HG03139 (cell line): ENCODE measurements at regions not wholly inside any gene's neighbourhood (a gene's known extent, or its start where the extent isn't known, plus 50 kb on each side); places are given as distances from the start of the nearest gene placed in this dataset.
"Not testable (repeated sequence)": the region's sequence is repeated elsewhere in the genome, so short reads cannot be mapped to it uniquely, and the experiment has no call there.

ENCODE experiments used
- ATAC-seq: cut with Tn5 transposase; IDR thresholded peaks from one replicate; pipeline ENCODE4 v1.9.1; 2021; ENCODE audit not compliant: unreplicated experiment

DNA sequence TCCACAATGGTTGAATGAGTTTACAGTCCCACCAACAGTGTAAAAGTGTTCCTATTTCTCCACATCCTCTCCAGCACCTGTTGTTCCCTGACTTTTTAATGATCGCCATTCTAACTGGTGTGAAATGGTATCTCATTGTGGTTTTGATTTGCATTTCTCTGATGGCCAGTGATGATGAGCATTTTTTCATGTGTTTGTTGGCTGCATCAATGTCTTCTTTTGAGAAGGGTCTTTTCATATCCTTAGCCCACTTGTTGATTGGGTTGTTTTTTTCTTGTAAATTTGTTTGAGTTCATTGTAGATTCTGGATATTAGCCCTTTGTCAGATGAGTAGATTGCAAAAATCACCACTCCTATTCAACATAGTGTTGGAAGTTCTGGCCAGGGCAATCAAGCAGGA is 287.6 kb upstream of the RASGRP1 start:
- not testable (repeated sequence) for ATAC-seq

DNA sequence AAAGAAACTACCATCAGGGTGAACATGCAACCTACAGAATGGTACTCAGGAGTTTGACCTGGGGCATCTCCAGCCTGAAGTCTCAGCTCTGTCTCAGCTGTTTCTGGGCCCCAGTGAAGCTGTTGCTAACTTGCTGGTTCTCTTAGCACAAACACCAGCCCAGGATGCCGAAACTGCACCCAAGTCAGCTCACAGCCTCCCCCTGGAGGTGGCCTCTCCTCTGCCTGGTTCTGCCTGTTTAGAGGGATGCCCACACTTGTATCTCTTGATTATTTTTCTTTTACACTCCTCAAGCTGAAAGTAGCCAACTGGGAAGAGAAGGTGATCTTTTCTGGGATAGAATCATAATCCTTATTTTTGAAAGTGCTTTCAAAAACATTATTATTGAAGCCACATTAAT is 289.0 kb upstream of the RASGRP1 start:
- ATAC-seq = no peak

DNA sequence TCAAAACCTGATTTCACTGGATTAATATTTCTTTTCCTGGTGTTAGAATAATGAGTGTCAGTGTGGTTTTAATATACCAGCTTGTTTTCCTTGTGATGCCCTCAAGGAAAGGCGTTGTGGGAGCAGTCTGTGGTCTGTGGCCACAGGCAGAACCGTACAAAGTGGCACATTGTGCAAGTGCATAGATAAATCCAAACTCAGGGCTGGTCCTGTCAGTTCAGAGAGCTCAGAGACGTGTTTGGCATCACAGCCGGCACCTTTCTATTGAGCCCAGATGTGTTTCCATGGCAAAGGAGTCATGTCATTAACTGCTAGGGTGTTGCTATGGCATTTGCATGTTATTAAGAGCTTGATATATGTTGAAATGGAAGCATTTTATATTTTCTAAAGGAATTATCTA is 289.9 kb upstream of the RASGRP1 start:
- ATAC-seq = no peak

DNA sequence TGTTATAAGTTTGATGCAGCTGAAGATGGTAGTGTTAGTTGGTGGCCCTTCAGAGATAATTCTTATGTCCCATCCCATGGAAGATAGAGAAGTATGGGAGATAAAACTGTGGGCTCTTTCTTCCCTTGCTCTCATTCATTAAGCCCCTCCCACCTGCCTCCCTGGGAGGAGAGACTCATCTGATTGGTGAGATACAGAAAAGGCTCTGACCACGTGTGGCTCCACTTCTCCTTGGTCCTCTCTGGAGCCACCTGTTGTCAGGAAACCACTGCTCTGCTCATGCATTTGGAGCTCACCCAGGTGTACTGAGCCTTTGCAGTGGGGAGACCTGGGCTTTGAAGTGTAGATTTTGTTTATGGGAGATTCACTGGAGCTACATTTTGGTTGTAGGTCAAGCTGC is 293.2 kb upstream of the RASGRP1 start:
- no peak for ATAC-seq

DNA sequence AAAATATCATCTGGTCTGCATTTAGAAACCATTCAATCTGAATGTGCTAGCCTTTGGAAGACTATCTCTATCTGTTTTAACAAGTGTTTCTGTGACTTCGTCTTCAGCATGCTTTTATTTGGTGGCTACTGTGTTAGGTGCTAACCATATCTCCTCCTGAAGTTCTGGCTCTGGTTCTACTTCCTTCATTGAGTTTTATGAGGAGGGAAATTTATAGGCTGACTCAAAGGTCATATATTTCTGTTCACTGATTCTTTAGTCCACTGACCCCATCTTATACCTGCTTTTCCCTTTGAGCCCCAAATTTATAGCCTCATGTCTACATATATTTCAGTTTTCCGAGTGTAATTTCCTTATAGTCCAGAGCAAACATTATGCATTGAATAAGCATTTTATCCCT is 295.0 kb upstream of the RASGRP1 start:
- no peak for ATAC-seq

DNA sequence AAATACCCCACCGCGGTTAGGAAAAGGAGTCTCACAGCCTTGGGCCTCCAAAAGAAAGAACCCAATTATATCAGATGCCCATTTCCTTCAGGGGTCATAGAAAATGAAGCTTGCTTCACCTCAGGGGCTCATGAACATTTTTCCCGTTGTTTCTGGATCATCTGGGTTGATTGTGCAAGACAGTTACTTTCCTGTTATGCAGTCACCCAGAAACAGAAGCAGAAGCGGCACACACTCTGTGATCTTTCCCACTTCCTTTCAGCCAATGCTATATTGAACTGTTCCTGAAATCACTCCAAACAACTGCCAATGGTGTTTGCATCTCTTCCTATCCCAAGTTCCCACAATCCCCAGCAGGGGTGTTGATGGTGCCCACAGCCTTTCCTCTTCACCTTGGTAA is 295.6 kb upstream of the RASGRP1 start:
- ATAC-seq = no peak

DNA sequence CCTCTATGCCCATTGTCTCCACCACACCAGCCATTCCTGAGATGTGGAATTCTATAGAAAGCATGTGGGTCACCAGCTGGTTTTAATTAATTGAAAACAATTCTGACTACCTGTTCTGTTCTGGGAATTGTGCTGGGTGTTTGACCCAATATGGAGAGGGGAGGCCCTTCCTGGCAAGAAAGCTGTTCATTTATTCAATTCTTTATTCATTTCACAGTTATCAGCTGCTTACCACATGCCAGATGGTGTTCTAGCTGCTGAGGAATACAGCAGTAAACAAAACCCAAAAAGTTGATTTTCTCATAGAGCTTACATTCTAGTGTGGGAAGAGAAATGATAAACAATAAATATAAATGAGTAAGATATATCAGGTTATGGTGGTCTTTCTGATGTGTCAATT is 296.1 kb upstream of the RASGRP1 start:
- ATAC-seq = no peak

DNA sequence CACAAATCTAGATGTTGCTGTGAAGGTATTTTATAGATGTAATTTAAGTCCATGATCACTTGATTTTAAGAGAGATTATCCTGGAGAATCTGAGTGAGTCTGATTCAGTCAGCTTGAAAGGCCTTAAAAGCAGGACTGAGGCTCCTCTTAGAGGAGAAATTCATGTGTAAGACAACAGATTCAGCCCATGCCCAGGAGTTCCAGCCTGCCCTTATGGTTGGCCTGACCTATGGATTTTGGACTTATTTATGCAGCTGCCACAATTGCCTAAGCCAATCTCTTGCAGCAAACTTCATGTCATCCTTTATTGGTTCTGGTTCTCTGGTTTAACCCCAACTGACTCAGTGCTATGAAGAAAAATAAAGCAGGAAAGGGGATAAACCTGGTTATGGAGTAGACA is 296.5 kb upstream of the RASGRP1 start:
- ATAC-seq = no peak

DNA sequence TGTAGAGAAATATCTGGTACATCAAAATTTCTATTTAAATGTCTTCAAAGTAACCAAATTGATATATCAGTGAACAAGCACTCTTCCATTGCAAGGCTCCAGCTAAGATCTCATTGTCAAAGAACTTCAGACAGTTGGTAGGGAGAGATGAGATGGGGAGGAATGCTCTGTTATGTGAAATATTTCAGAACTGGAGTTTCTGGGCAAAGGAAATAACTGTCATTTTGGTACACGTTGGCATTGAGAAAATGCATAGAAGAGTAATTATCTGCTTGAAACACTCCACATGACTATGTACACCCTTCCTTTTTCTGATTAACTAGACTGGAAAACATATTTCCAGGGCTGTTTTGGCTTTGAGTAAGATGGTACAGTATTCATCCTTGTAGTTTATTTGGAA is 297.5 kb upstream of the RASGRP1 start:
- ATAC-seq = no peak

DNA sequence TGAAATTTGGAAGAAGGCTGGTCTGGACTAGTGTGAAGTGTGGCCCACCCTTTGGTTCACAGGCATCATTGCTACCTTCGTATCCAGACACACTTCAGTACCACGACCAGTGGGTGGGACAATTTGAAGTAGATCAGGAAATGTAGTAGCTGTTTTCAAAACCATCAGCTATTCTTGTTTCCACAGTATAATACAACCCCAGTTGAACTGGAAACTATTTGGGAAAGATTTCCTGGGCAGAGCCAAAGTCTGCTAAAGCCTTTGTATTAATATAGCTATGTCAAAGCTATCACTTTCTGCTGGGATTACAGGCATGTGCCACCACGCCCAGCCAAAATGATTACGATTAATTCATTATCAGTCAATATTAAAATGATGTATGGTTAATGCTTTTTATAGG is 298.8 kb upstream of the RASGRP1 start:
- no peak for ATAC-seq

DNA sequence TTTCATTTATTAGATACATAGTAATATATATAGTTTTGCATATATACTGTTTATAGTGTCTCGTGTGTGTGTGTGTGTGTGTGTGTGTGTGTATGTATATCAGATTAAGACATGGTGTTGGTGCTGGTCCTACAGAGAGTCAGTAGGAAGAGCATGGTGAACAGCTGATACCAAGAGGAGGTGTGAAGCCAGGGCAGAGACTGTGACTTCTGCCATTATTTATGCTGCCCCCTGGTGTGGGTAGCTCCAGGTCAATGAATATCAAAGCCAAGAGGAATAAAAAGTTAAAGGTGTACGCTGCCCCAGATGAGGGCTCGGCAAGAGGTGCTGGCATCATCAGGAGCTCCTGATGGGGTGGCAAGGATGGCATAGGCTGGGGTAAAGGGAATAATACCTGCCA is 299.5 kb upstream of the RASGRP1 start:
- ATAC-seq = no peak

DNA sequence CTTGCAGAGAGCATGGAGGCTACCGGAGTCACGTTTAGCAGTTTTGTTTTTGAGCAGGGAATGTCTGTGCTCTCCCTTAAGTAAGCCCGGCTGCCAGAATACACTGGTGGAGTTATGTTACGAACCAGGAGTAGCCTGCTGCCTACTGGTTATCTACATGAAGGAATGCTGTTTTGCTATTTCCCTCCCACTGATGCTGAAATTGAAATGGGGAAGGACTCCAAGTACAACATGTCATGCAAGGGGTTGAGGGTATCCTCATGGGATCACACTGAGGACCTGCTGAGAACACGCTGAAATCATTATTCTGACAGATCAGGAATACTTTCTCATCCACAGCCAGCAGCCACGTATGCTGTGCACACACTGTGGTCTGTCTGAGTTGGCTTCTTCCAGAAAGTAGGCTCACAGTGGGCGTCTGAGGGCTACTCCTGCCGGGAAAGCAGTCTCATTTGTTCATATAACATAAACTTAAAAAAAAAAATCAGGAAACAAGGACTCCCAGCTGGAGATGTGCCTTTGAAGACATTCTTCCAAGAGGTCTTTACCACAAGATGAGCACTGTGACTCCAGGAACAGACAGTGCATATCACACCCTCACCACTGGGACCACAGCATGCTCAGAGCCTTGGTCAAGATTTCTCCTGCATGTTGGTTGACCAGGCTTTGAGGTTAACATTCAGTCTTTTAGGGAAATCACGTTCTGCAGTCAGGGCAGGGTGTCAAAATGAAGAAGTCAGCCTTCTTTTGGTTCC is 300.4 kb upstream of the RASGRP1 start:
- no peak for ATAC-seq

DNA sequence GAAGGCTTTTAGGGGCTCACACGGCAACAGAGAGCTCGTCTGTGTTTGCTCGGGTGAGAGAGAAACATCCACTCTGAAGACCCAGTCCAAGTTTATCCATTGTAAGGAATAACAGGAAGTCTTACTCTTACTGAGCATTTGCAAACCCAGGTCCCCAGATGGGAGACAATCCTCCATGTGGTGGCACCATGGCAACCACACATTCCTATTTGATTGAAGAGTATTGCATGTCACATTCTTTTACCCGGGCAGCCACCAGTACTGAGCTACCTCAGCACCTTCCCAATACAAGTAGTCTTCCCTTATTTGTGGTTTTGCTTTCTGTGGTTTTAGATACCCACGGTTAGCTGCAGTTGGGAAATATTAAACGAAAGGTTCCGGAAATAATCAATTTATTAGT is 302.9 kb upstream of the RASGRP1 start:
- ATAC-seq = no peak

DNA sequence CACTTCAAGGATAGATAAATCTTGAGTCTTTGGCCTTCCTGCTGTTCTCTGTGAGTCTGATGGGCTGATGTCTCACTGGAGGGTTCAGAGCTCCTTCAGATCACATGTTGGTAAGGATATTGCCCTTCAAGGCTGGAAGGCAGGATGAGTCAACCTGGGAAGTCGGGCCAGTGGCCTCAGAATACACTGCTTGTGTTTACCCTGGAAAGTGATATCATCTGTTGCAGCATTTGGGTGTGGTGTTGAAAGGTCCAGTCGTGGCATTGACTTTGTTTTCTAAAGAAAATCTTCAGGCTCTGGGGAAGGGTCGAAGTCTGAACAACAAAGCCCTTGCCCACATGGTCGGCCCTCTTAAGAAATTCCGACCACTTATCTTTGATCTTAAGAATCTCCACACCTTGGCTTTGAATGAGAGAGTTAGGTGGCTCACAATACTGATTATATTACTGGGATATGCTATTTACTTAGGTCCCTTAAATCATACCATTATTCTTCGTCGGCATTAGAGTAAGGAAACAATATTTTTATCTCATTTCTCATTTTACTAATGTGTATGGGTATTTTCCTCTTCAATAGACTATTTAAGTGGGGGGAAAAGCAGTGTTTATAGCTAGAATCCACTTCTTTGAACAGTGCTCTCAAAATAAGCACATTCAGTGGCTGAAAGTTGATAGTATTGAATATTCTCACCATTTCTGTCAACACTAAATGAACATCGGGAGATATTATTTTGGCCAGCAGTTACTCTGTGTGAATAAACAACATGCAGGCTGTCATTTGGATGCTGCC is 303.9 kb upstream of the RASGRP1 start:
- no peak for ATAC-seq

DNA sequence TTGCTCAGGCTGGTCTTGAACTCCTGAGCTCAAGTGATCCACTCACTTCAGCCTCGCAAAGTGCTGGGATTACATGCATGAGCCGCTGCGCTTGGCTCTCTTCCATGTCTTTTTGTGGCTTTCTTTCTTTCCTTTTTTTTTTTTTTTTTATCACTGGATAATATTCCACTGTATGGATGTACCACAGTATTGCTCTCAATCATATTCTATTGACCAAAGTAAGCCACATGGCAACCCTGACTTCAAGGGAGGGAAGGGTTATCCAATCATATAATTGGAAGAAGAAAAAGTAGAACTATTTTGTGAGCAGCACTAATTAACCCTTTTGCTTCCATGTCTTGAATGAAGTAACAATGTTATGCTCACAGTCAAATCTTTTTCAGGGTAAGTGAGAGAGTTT is 307.0 kb upstream of the RASGRP1 start:
- ATAC-seq = no peak

DNA sequence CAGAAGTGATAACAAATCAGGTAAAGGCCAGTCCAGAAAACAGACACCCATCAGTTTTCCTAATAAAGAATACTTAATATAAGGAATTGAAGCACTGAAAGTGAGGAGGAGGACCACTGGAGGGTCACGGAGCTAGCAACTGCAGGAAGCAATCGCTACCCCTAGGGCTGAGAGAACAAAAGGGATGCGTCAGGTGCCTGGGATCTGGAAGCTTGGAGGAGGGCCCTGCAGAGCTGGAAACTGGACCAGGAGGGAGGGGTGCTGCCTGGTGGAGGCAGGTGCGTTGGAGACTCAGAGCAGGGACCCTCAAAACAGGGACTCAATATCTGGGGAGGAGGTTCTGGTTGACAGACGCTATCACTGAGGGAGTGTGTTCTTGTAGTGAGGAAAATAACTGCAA is 308.1 kb upstream of the RASGRP1 start:
- ATAC-seq = no peak

DNA sequence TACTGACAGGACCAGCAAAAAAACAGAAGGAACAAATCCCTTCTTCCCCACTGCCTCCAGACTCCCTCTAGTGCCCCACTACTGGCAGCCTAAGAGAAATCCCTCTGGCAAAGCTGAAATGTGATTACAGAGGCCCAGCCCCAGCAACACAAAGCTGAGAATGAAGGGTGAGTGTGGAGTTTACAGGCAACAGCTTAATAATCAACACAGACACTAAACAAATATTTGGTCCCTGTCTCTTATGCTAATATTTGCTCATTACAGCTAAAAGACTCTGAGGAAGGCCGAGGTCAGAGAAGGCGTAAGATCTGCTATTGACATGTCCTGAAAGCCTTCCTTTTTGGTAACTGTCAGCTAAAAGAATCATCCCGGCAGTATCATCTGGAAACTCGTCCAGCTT is 308.5 kb upstream of the RASGRP1 start:
- no peak for ATAC-seq

DNA sequence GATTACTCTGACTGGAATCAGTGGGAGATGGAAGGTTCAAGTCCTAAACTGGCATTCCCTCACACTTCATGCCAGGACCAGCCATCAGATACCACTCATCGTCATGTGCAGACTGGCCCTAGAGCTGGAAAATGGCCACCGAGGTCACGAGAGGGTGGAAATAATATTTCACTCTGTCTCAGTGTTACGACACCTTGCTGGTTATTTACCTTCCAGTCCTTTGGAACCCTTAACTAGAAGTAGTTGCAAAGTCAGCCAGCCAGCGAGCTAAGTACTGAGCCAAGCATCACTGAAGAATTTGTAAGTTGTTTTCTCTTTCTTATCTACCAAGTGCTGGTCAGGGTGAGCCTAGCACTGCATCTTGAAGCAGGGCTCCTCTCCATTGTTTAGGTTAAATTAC is 309.9 kb upstream of the RASGRP1 start:
- ATAC-seq = no peak

DNA sequence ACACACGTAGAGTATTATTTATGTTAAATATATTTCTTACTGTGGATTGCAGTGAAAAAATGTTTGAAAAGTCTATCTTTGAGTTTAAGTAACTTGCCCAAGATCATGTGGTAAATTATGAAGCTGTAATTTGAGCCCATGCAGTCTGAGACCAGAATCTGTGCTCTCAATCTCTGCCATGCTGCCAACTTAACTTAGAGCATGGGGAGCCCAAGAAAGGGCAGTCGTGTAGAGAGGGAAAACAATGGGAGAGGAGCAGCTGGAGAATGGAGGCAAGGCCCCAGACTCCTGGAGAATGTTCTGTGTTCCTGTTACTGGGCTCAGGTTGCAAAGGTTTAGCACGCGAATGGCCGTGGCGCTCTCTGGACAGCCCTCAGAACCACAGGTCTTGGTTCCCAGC is 311.6 kb upstream of the RASGRP1 start:
- no peak for ATAC-seq

DNA sequence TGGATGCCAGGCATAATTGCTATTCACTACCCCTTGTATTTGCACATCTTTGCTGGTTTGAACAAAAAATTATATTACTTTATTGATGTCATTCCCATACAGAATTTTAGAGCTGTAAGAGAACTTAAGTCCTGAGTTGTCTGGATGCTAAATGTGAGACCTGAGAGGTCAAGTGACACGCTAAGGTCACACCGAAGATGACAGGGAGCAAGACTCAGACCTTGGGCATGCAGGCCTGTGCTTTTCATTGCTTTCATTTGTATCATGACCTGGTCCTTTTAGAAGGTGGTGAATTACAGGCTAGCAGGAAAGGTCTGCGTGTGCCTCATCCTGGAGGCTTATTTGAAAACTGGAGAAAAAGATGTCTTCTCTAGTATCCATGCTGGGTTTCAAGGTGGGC is 312.0 kb upstream of the RASGRP1 start:
- no peak for ATAC-seq

DNA sequence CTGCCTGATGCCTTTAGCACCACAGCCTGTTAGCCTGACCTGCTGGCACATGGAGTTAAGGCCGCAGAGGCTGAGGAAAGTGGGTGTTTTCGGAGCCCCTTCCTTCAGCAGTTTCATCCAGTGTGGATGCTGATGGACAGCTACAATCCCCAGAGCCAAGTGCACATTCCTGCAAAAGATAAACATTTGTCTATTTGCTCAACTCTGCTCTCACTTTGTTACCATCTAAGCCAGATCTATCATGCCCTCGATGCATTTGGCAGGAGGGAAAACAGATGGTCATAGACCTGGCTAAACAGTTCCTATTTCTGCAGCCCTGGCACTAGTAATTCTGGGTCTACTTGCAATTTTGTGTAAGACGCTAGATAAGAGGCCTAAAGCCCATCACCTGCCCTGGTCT is 312.9 kb upstream of the RASGRP1 start:
- no peak for ATAC-seq

DNA sequence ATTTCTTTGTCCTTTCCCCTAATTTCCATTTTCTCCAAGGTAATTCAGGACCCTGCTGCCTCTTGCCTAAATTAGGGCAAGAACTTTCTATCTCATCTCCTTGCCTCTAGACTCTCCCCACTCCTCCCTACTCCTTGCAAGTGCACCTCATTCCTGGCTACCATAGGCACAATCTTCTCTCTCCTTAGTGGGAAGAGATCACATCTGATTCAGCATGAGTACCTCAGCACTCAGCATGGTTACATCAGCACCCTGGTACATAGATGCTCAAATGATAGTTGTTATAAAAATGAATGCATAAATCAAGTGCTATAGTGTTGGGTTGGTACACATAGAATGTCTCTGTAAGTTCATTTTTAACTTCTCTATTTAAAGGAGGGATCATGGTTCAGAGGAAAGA is 313.4 kb upstream of the RASGRP1 start:
- no peak for ATAC-seq

DNA sequence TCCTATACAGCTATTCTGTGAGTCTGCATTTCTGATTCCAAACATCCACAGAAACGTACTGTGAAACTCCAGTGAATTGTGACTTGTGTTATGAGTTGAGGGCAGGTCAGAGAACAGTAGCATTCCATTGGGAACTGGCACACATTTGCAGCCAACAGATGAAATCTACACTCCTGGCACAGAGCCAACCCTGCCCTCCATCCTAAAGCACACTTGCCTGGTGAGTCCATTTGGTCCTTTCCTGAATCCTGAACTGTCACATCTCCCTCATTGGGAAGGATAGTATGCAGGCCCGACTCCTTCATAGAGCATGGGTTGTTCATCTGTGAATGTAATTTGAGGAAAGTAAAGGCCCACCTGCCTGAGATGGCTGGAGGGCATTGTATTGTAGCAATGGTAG is 314.3 kb upstream of the RASGRP1 start:
- no peak for ATAC-seq
